ENCODE measurements at regions not wholly inside any gene's neighbourhood (a gene's known extent, or its start where the extent isn't known, plus 50 kb on each side); places are given as distances from the start of the nearest gene placed in this dataset.

DNA sequence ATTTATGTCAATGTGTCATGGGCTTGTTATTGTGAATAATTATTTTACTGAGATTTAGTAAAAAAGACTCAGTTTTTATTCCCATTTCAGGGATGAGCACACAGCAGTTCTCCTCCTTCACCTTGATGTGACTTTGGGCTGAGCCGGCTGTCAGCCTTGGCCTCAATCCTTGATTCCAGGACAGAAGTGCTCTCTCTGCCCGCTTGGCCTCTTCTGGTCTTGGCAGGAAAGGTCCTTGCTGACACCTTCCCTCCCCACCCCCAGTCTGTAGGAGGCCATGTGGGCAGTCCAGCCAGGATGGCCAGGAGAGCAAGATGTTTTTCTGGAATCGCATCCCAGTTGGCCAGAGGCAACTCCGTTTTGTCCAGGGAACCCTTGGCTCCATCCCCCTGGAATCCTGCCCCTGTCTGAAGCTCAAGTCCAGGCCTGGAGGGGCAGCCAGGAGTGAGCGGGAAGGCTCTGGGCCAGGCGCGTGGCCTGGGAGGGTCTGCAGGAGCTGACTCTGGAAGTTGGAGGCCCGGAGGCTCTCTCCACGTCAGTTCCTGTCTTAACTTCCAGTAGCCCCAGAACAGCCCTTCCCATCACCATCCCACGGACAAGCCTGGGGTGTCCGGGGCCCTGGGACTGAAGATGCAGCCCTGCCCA, 100.9 kb downstream of the PDGFA start:
- TF ChIP-seq, protein P1, sequence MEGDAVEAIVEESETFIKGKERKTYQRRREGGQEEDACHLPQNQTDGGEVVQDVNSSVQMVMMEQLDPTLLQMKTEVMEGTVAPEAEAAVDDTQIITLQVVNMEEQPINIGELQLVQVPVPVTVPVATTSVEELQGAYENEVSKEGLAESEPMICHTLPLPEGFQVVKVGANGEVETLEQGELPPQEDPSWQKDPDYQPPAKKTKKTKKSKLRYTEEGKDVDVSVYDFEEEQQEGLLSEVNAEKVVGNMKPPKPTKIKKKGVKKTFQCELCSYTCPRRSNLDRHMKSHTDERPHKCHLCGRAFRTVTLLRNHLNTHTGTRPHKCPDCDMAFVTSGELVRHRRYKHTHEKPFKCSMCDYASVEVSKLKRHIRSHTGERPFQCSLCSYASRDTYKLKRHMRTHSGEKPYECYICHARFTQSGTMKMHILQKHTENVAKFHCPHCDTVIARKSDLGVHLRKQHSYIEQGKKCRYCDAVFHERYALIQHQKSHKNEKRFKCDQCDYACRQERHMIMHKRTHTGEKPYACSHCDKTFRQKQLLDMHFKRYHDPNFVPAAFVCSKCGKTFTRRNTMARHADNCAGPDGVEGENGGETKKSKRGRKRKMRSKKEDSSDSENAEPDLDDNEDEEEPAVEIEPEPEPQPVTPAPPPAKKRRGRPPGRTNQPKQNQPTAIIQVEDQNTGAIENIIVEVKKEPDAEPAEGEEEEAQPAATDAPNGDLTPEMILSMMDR (optimal IDR thresholded peaks at IDR 0.05 in 1 of 3, IDR thresholded peaks at IDR 0.05 in 1 of 3, conservative IDR thresholded peaks at IDR 0.05 in 1 of 3; ENCODE audit: extremely low read depth in 1 of 3, insufficient read depth in 2 of 3, low read length in 3 of 3) = no peak
- TF ChIP-seq EZH2 (IDR thresholded peaks at IDR 0.05; ENCODE audit: low read length) = no peak
- Histone ChIP-seq H3K27ac (ENCODE audit: control insufficient read depth, insufficient read depth, low read length) (no peak overlapping the region), H3K9ac (ENCODE audit: control insufficient read depth, extremely low read depth, insufficient read depth, low read length) (no peak overlapping the region), H3K4me3 (ENCODE audit: control insufficient read depth in 2 of 3, extremely low read depth in 1 of 3, insufficient read depth in 2 of 3, low read depth in 1 of 3, low read length in 3 of 3) (no peak overlapping the region), H2AFZ (ENCODE audit: control insufficient read depth, low read length) (no peak overlapping the region), H3K9me3 (ENCODE audit: control insufficient read depth, low read depth, low read length) (peaks cover 10% of the 10 kb centered on the region), H4K20me1 (ENCODE audit: control insufficient read depth, extremely low read depth, insufficient read depth, low read length) (no peaks in the 10 kb centered on the region), H3K9me1 (ENCODE audit: control insufficient read depth, extremely low read depth, insufficient read depth, low read length) (no peaks in the 10 kb centered on the region), H3K4me2 (ENCODE audit: control insufficient read depth, extremely low read depth, insufficient read depth, low read depth, low read length) (no peak overlapping the region), H3K79me2 (ENCODE audit: control insufficient read depth, insufficient read depth, low read length) (no peaks in the 10 kb centered on the region), H3K36me3 (ENCODE audit: control insufficient read depth in 2 of 2, extremely low read depth in 1 of 2, insufficient read depth in 2 of 2, low read length in 2 of 2) (no peaks in the 10 kb centered on the region), H3K27me3 (ENCODE audit: control insufficient read depth, extremely low read depth, insufficient read depth, low read length) (no peaks in the 10 kb centered on the region), H3K4me1 (ENCODE audit: control insufficient read depth, extremely low read depth, insufficient read depth, low read length) (peaks cover 4% of the 10 kb centered on the region)
- DNase-seq (ENCODE audit: low read depth, low spot score) (no peak), FAIRE-seq (no peak)
- dilution Hi-C loops (cut with MboI; ENCODE audit: extremely low pct_ligation_motif_present, low sequenced_read_pairs) = no loop called here

DNA sequence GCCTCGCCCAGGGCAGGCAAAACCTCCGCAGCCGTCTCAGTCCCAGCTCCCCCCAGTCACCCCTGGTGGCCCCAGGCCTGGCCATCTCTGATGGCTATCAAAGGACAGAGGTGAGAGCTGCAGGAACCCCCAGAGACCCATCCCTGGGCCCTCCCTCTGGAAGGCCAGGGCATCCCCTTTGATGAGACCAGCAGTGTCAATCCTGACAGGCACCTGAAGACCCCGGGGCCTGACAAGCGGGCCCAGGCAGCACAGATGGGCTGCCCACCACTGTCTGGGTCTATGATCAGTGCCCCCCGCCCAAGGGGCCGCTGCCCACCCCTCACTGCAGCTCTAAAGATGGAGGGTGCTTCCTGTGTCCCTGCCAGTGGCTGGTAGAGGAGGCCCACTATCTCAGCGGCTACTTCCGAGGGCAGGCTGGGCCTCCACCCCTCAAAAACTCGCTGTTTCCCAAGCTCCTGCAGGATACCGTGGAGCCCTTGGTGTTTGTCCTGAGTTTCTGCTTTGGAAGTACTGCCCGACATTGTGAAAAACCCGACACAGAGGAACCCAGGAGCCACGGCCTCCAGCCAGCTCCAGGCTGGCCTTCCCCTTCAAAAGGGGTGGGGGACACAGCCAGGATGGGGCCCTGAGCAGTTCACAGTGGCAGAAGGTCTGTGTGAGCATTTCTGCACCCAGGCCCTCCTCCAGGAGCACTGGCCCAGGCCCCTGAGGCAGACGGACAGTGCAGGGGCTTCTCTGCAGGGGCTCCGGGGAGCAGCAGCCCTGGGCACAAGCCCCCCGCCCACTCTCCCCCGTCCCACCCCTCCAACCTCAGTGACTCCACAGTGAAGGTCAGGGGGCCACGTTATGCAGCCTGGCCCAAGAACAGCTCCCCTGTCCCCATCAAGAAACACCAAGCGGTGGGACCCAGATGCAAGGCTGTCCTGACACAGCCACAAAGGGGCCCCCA, 99.2 kb downstream of the PDGFA start:
- H4K20me1 ChIP-seq (ENCODE audit: control insufficient read depth, extremely low read depth, insufficient read depth, low read length) = no peaks in the 10 kb centered on the region
- no peaks in the 10 kb centered on the region for H3K36me3 ChIP-seq (ENCODE audit: control insufficient read depth in 2 of 2, extremely low read depth in 1 of 2, insufficient read depth in 2 of 2, low read length in 2 of 2)
- H2AFZ ChIP-seq (ENCODE audit: control insufficient read depth, low read length) = no peak overlapping the region
- no peak overlapping the region for H3K27ac ChIP-seq (ENCODE audit: control insufficient read depth, insufficient read depth, low read length)
- no peak overlapping the region for H3K9ac ChIP-seq (ENCODE audit: control insufficient read depth, extremely low read depth, insufficient read depth, low read length)
- H3K4me3 ChIP-seq (ENCODE audit: control insufficient read depth in 2 of 3, extremely low read depth in 1 of 3, insufficient read depth in 2 of 3, low read depth in 1 of 3, low read length in 3 of 3) = no peak overlapping the region
- no peak for FAIRE-seq
- H3K4me2 ChIP-seq (ENCODE audit: control insufficient read depth, extremely low read depth, insufficient read depth, low read depth, low read length) = peak overlapping the region; percentile 48
- dilution Hi-C loops (cut with MboI; ENCODE audit: extremely low pct_ligation_motif_present, low sequenced_read_pairs) = no loop called here
- no peaks in the 10 kb centered on the region for H3K79me2 ChIP-seq (ENCODE audit: control insufficient read depth, insufficient read depth, low read length)
- no peak for DNase-seq (ENCODE audit: low read depth, low spot score)
- H3K4me1 ChIP-seq (ENCODE audit: control insufficient read depth, extremely low read depth, insufficient read depth, low read length) = peaks cover 4% of the 10 kb centered on the region
- peaks cover 8% of the 10 kb centered on the region for H3K27me3 ChIP-seq (ENCODE audit: control insufficient read depth, extremely low read depth, insufficient read depth, low read length)
- H3K9me3 ChIP-seq (ENCODE audit: control insufficient read depth, low read depth, low read length) = peaks cover 10% of the 10 kb centered on the region
- TF ChIP-seq, protein P1 (optimal IDR thresholded peaks at IDR 0.05 in 1 of 3, IDR thresholded peaks at IDR 0.05 in 1 of 3, conservative IDR thresholded peaks at IDR 0.05 in 1 of 3; ENCODE audit: extremely low read depth in 1 of 3, insufficient read depth in 2 of 3, low read length in 3 of 3) = no peak
- no peak for TF ChIP-seq EZH2 (IDR thresholded peaks at IDR 0.05; ENCODE audit: low read length)
- no peaks in the 10 kb centered on the region for H3K9me1 ChIP-seq (ENCODE audit: control insufficient read depth, extremely low read depth, insufficient read depth, low read length)

Data from keratinocyte (primary cell).